Immature natural killer cell (primary cell): ENCODE measurements at regions not wholly inside any gene's neighbourhood (a gene's known extent, or its start where the extent isn't known, plus 50 kb on each side); places are given as distances from the start of the nearest gene placed in this dataset.
A peak's percentile ranks its signal among the peaks of the same experiment; 100 is the strongest.

Experiments
- DNase-seq, 3 donors: peaks; one replicate each; pipeline ENCODE4 v3.0.0; 2022; ENCODE audit warnings: mixed read lengths in 1 of 3
- H3K27ac Mint-ChIP-seq, 6 donors: one replicate each; pipeline ENCODE4 v1.8.0; 2020; ENCODE audit warnings: mixed read lengths in 6 of 6, mild to moderate bottlenecking in 5 of 6, inconsistent platforms in 4 of 6, moderate library complexity in 3 of 6
- H3K27me3 Mint-ChIP-seq, 3 donors: one replicate each; pipeline ENCODE4 v1.8.0; 2020 to 2021; ENCODE audit warnings: low read depth in 3 of 3, mild to moderate bottlenecking in 3 of 3, mixed read lengths in 3 of 3, moderate library complexity in 3 of 3, inconsistent platforms in 1 of 3
- H3K36me3 Mint-ChIP-seq, 3 donors: one replicate each; pipeline ENCODE4 v1.8.0; 2020; ENCODE audit warnings: mixed read lengths in 3 of 3, inconsistent platforms in 2 of 3, mild to moderate bottlenecking in 2 of 3
- H3K4me1 Mint-ChIP-seq, 2 donors: one replicate each; pipeline ENCODE4 v1.8.0; 2020; ENCODE audit warnings: inconsistent platforms in 2 of 2, mild to moderate bottlenecking in 2 of 2, mixed read lengths in 2 of 2, moderate library complexity in 1 of 2
- H3K4me3 Mint-ChIP-seq, 5 donors: one replicate each; pipeline ENCODE4 v1.8.0; 2020; ENCODE audit warnings: mild to moderate bottlenecking in 5 of 5, mixed read lengths in 5 of 5, inconsistent platforms in 3 of 5, moderate library complexity in 3 of 5
- H3K9me3 Mint-ChIP-seq, 6 donors: one replicate each; pipeline ENCODE4 v1.8.0; 2020; ENCODE audit warnings: mild to moderate bottlenecking in 6 of 6, mixed read lengths in 6 of 6, inconsistent platforms in 4 of 6, moderate library complexity in 3 of 6

- Mint-ChIP-seq H3K9me3 (peaks cover 27 to 44% (median 39%) of the 10 kb centered on the region in 6 donors), H3K4me1 (peaks cover 43 to 46% of the 10 kb centered on the region in 2 donors), H3K27me3 (peaks cover 20 to 37% (median 34%) of the 10 kb centered on the region in 3 donors), H3K4me3 (no peak overlapping the region), H3K36me3 (peaks cover 63 to 86% (median 79%) of the 10 kb centered on the region in 3 donors), H3K27ac (no peak overlapping the region)
- DNase-seq, result no peak
These were observed 64.3 kb upstream of the CD99 start for GRCh38 chrX:2626750-2627149.

- Mint-ChIP-seq H3K27ac (no peak overlapping the region), H3K4me1 (peaks cover 8 to 12% of the 10 kb centered on the region in 2 donors), H3K4me3 (peak overlapping the region in 2 of 5 donors; percentile 11 to 12), H3K27me3 (peaks cover 0 to 2% (median 1%) of the 10 kb centered on the region in 3 donors), H3K9me3 (no peaks in the 10 kb centered on the region), H3K36me3 (peaks cover 49 to 69% (median 62%) of the 10 kb centered on the region in 3 donors)
- peak in 1 of 3 donors; percentile 24 for DNase-seq
These were observed 70.5 kb upstream of the CD99 start for GRCh38 chrX:2620576-2620975.

- H3K4me1 Mint-ChIP-seq, result peaks cover 8 to 19% of the 10 kb centered on the region in 2 donors
These were observed 72.6 kb upstream of the CD99 start for GRCh38 chrX:2618516-2618915.

GRCh38 chrX:2614911-2615310 lies 76.2 kb upstream of the CD99 start:
- Mint-ChIP-seq H3K27me3 (peaks cover 3 to 10% (median 5%) of the 10 kb centered on the region in 3 donors), H3K36me3 (peaks cover 46 to 60% (median 57%) of the 10 kb centered on the region in 3 donors), H3K9me3 (no peaks in the 10 kb centered on the region), H3K4me1 (peaks cover 13 to 27% of the 10 kb centered on the region in 2 donors), H3K27ac (peak overlapping the region in 2 of 6 donors; percentile 1 to 68), H3K4me3 (no peak overlapping the region)
- no peak for DNase-seq

More at GRCh38 chrX:2618516-2618915, 72.6 kb upstream of the CD99 start:
- H3K27me3 Mint-ChIP-seq, result peaks cover 0 to 2% (median under 1%) of the 10 kb centered on the region in 3 donors
- DNase-seq, result no peak
- H3K27ac Mint-ChIP-seq, result no peak overlapping the region
- peaks cover 58 to 70% (median 65%) of the 10 kb centered on the region in 3 donors for H3K36me3 Mint-ChIP-seq
- no peak overlapping the region for H3K4me3 Mint-ChIP-seq
- H3K9me3 Mint-ChIP-seq, result no peaks in the 10 kb centered on the region

- H3K27me3 Mint-ChIP-seq, result peaks cover 5 to 9% (median 7%) of the 10 kb centered on the region in 3 donors
- DNase-seq, result no peak
- H3K9me3 Mint-ChIP-seq, result no peaks in the 10 kb centered on the region
- peaks cover 38 to 56% of the 10 kb centered on the region in 2 donors for H3K4me1 Mint-ChIP-seq
- peaks cover 16 to 23% (median 21%) of the 10 kb centered on the region in 3 donors for H3K36me3 Mint-ChIP-seq
- H3K27ac Mint-ChIP-seq, result peak overlapping the region; percentile 62 to 90 (median 71)
- H3K4me3 Mint-ChIP-seq, result peak overlapping the region; percentile 77 to 91 (median 82)
These were observed 80.6 kb upstream of the CD99 start for GRCh38 chrX:2610246-2611170.

GRCh38 chrX:2609431-2610238 lies 81.5 kb upstream of the CD99 start:
- Mint-ChIP-seq H3K36me3 (peaks cover 7 to 16% (median 14%) of the 10 kb centered on the region in 3 donors), H3K27me3 (peaks cover 5 to 9% (median 7%) of the 10 kb centered on the region in 3 donors), H3K9me3 (peaks cover 0 to 2% (median 0%) of the 10 kb centered on the region in 6 donors), H3K4me1 (peaks cover 42 to 56% of the 10 kb centered on the region in 2 donors), H3K4me3 (peak overlapping the region; percentile 77 to 91 (median 88)), H3K27ac (peak overlapping the region in 5 of 6 donors; percentile 50 to 90 (median 64))
- DNase-seq, result no peak

- Mint-ChIP-seq H3K4me1 (peaks cover 44 to 60% of the 10 kb centered on the region in 2 donors), H3K4me3 (peak overlapping the region; percentile 89 to 95 (median 92)), H3K9me3 (peaks cover 0 to 2% (median 0%) of the 10 kb centered on the region in 6 donors), H3K27ac (peak overlapping the region in 5 of 6 donors; percentile 83 to 87 (median 85)), H3K27me3 (peaks cover 5 to 9% (median 7%) of the 10 kb centered on the region in 3 donors), H3K36me3 (peaks cover 5 to 13% (median 12%) of the 10 kb centered on the region in 3 donors)
- DNase-seq, result peak; percentile 67 to 78 (median 76)
These were observed 82.3 kb upstream of the CD99 start for GRCh38 chrX:2608638-2609430.

GRCh38 chrX:2607113-2607512 lies 84.0 kb upstream of the CD99 start:
- Mint-ChIP-seq H3K27ac (peak overlapping the region in 5 of 6 donors; percentile 0 to 27 (median 3)), H3K9me3 (peaks cover 0 to 2% (median 0%) of the 10 kb centered on the region in 6 donors), H3K4me3 (peak overlapping the region; percentile 1 to 95 (median 89)), H3K27me3 (peaks cover 5 to 8% (median 7%) of the 10 kb centered on the region in 3 donors), H3K36me3 (peaks cover 0 to 14% (median 7%) of the 10 kb centered on the region in 3 donors), H3K4me1 (peaks cover 44 to 59% of the 10 kb centered on the region in 2 donors)
- no peak for DNase-seq

GRCh38 chrX:2600564-2600963 lies 90.5 kb upstream of the CD99 start:
- Mint-ChIP-seq H3K4me3 (no peak overlapping the region), H3K36me3 (peaks cover 5 to 25% (median 12%) of the 10 kb centered on the region in 3 donors), H3K27ac (peak overlapping the region in 1 of 6 donors; percentile 22), H3K9me3 (peaks cover 0 to 2% (median 0%) of the 10 kb centered on the region in 6 donors), H3K4me1 (peaks cover 6 to 10% of the 10 kb centered on the region in 2 donors), H3K27me3 (no peaks in the 10 kb centered on the region)
- DNase-seq, result no peak

GRCh38 chrX:2596555-2597255 lies 94.4 kb upstream of the CD99 start:
- Mint-ChIP-seq H3K4me3 (no peak overlapping the region), H3K27ac (no peak overlapping the region), H3K9me3 (no peaks in the 10 kb centered on the region), H3K36me3 (peaks cover 5 to 14% (median 12%) of the 10 kb centered on the region in 3 donors), H3K4me1 (peaks cover 6% of the 10 kb centered on the region in 2 donors), H3K27me3 (no peaks in the 10 kb centered on the region)
- DNase-seq, result no peak

- H3K4me1 Mint-ChIP-seq, result peaks cover 6% of the 10 kb centered on the region in 2 donors
- DNase-seq, result no peak
- peaks cover 5 to 14% (median 12%) of the 10 kb centered on the region in 3 donors for H3K36me3 Mint-ChIP-seq
- H3K27ac Mint-ChIP-seq, result no peak overlapping the region
- no peak overlapping the region for H3K4me3 Mint-ChIP-seq
- H3K9me3 Mint-ChIP-seq, result no peaks in the 10 kb centered on the region
- no peaks in the 10 kb centered on the region for H3K27me3 Mint-ChIP-seq
These were observed 95.0 kb upstream of the CD99 start for GRCh38 chrX:2596045-2596444.

GRCh38 chrX:2595258-2595657 lies 94.5 kb upstream of the DHRSX start:
- Mint-ChIP-seq H3K27me3 (no peaks in the 10 kb centered on the region), H3K9me3 (no peaks in the 10 kb centered on the region), H3K4me1 (peaks cover 6% of the 10 kb centered on the region in 2 donors), H3K36me3 (peaks cover 5 to 10% (median 7%) of the 10 kb centered on the region in 3 donors), H3K4me3 (no peak overlapping the region), H3K27ac (peak overlapping the region in 2 of 6 donors; percentile 28 to 82)
- DNase-seq, result no peak
